Loucy (cell line): ENCODE measurements at regions not wholly inside any gene's neighbourhood (a gene's known extent, or its start where the extent isn't known, plus 50 kb on each side); places are given as distances from the start of the nearest gene placed in this dataset.

Source experiments
- H2AFZ ChIP-seq: fragments of 200-600 bp; sonication (generic); 2 replicates; pipeline ENCODE4 v1.6.0; 2016; ENCODE audit warnings: antibody characterized with exemption, mild to moderate bottlenecking, low read length, moderate library complexity
- H3F3A ChIP-seq: fragments of 200-600 bp; 2 replicates; pipeline ENCODE4 v1.6.0; 2016; ENCODE audit warnings: antibody characterized with exemption, low read depth, mild to moderate bottlenecking
- H3K27me3 ChIP-seq: fragments of 200-600 bp; sonication (generic); 2 replicates; pipeline ENCODE4 v1.6.1; 2014; ENCODE audit warnings: low read length, mild to moderate bottlenecking; ENCODE audit not compliant: insufficient read depth, poor library complexity, severe bottlenecking
- H3K36me3 ChIP-seq: fragments of 200-600 bp; sonication (generic); 2 replicates; pipeline ENCODE4 v1.6.1; 2016; ENCODE audit warnings: low read length; ENCODE audit not compliant: insufficient read depth
- H3K4me1 ChIP-seq: fragments of 200-600 bp; sonication (generic); 2 replicates; pipeline ENCODE4 v1.5.1; 2014; ENCODE audit warnings: low read length, mild to moderate bottlenecking; ENCODE audit not compliant: insufficient read depth, poor library complexity, severe bottlenecking
- H3K4me2 ChIP-seq: fragments of 200-600 bp; sonication (generic); 2 replicates; pipeline ENCODE4 v1.6.0; 2014; ENCODE audit warnings: antibody characterized with exemption, low read length, low read depth, mild to moderate bottlenecking; ENCODE audit not compliant: poor library complexity, severe bottlenecking
- H3K4me3 ChIP-seq: fragments of 200-600 bp; sonication (generic); 2 replicates; pipeline ENCODE4 v1.5.1; 2014; ENCODE audit warnings: low read length, mild to moderate bottlenecking, mixed read lengths; ENCODE audit not compliant: poor library complexity, severe bottlenecking
- H3K79me2 ChIP-seq: fragments of 200-600 bp; sonication (generic); 2 replicates; pipeline ENCODE4 v1.6.1; 2014; ENCODE audit warnings: low read length; ENCODE audit not compliant: insufficient read depth
- H3K9ac ChIP-seq: fragments of 200-600 bp; sonication (generic); 2 replicates; pipeline ENCODE4 v1.6.0; 2014; ENCODE audit warnings: mild to moderate bottlenecking, low read depth, low read length, moderate library complexity; ENCODE audit not compliant: poor library complexity, severe bottlenecking
- H3K9me2 ChIP-seq: fragments of 200-600 bp; sonication (generic); replicated peaks from 2 replicates; pipeline ENCODE4 v1.6.1; 2016; ENCODE audit warnings: low read depth, low read length, mixed read lengths
- H3K9me3 ChIP-seq: fragments of 200-600 bp; sonication (generic); 2 replicates; pipeline ENCODE4 v1.6.1; 2014; ENCODE audit warnings: mild to moderate bottlenecking, antibody characterized with exemption, low read length, low read depth; ENCODE audit not compliant: insufficient read depth
- H4K20me1 ChIP-seq: fragments of 200-600 bp; sonication (generic); 2 replicates; pipeline ENCODE4 v1.6.0; 2014; ENCODE audit warnings: antibody characterized with exemption, low read length, mild to moderate bottlenecking; ENCODE audit not compliant: insufficient read depth, poor library complexity, severe bottlenecking
- EZH2phosphoT487 ChIP-seq: fragments of 200-600 bp; IDR thresholded peaks from 2 replicates; pipeline ENCODE4 v1.6.1; 2018; ENCODE audit warnings: antibody characterized with exemption, mild to moderate bottlenecking, moderate library complexity, borderline replicate concordance
- TF ChIP-seq, protein P1 (sequence below): fragments of 200-600 bp; sonication (generic); conservative IDR thresholded peaks from 2 replicates; pipeline ENCODE4 v1.5.1; 2014; ENCODE audit warnings: mild to moderate bottlenecking, antibody characterized with exemption, low read length

DNA sequence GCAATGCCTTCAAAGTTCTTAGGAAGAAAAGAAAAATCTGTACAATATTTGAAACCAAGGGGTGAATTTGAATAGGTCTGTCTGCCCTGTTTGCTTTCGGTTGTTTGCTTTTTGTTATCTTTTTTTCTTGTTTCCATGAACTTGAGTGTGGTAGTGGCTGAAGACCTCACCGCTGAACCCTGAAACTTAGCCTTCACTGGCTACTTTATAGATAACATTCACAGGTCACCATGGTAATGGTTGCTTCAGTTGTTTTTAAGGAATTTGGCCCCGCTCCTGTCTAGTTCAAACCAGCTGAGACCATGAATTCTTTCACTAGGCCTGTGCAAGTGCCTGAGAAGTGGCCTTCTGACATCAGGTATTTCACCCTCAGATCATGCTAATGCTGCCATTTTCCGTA lies 137.0 kb upstream of the PMFBP1 start:
- no peak for TF ChIP-seq EZH2phosphoT487
- TF ChIP-seq, protein P1, sequence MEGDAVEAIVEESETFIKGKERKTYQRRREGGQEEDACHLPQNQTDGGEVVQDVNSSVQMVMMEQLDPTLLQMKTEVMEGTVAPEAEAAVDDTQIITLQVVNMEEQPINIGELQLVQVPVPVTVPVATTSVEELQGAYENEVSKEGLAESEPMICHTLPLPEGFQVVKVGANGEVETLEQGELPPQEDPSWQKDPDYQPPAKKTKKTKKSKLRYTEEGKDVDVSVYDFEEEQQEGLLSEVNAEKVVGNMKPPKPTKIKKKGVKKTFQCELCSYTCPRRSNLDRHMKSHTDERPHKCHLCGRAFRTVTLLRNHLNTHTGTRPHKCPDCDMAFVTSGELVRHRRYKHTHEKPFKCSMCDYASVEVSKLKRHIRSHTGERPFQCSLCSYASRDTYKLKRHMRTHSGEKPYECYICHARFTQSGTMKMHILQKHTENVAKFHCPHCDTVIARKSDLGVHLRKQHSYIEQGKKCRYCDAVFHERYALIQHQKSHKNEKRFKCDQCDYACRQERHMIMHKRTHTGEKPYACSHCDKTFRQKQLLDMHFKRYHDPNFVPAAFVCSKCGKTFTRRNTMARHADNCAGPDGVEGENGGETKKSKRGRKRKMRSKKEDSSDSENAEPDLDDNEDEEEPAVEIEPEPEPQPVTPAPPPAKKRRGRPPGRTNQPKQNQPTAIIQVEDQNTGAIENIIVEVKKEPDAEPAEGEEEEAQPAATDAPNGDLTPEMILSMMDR = no peak
- H3K9ac ChIP-seq = no peak overlapping the region
- no peaks in the 10 kb centered on the region for H3K79me2 ChIP-seq
- H3K9me2 ChIP-seq = no peaks in the 10 kb centered on the region
- no peaks in the 10 kb centered on the region for H3K27me3 ChIP-seq
- H3K9me3 ChIP-seq = no peaks in the 10 kb centered on the region
- no peaks in the 10 kb centered on the region for H3K4me1 ChIP-seq
- H3K4me2 ChIP-seq = no peak overlapping the region
- H3K4me3 ChIP-seq = no peak overlapping the region
- H4K20me1 ChIP-seq = no peaks in the 10 kb centered on the region
- H3F3A ChIP-seq = no peaks in the 10 kb centered on the region
- H3K36me3 ChIP-seq = no peaks in the 10 kb centered on the region
- no peak overlapping the region for H2AFZ ChIP-seq

DNA sequence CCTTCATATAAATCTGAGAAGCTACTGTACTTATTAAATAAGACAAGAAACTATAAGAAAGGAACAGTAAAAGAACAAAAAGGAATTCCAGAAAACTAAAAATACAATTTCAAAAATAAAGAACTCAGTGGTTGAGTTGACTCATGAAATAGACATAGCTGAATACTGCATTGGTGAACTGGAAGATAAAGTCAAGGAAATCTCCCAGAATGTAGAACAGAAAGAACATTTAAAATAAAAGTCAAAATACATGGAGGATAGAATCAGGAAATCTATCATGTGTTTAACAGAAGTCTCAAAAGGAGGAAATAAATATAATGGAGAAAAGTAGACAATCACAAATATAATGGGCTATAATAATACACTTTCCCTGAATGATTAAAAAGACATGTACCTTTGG lies 136.4 kb upstream of the PMFBP1 start:
- Histone ChIP-seq H3K4me1 (no peaks in the 10 kb centered on the region), H4K20me1 (no peaks in the 10 kb centered on the region), H3K4me2 (no peak overlapping the region), H3K27me3 (no peaks in the 10 kb centered on the region), H3K9ac (no peak overlapping the region), H3K36me3 (no peaks in the 10 kb centered on the region), H3K4me3 (no peak overlapping the region), H3K79me2 (no peaks in the 10 kb centered on the region), H3K9me3 (no peaks in the 10 kb centered on the region), H2AFZ (no peak overlapping the region), H3K9me2 (no peaks in the 10 kb centered on the region), H3F3A (no peaks in the 10 kb centered on the region)
- TF ChIP-seq, protein P1 = no peak
- TF ChIP-seq EZH2phosphoT487 = no peak

DNA sequence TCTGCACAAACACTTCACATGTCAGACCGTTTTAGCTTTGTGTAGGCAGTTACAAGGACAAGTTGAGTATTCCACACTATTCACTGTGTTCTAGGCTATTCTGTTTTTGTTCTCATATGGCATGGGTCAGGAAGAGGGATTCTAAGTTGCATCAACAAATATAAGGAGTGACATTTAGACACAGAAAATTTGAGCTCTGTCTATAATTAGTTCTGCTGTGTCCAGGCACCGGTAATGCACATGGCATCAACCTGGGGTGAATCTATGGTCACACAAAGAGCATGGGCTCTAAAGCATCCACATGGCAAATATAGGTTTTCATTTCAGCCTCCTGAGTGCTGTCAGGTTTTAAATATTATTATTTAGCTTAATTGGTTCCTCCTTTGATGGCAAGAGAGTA lies 130.4 kb upstream of the PMFBP1 start:
- H3K4me3 ChIP-seq = no peak overlapping the region
- no peaks in the 10 kb centered on the region for H3K9me2 ChIP-seq
- H3K36me3 ChIP-seq = no peaks in the 10 kb centered on the region
- H3K4me2 ChIP-seq = no peak overlapping the region
- no peaks in the 10 kb centered on the region for H3K27me3 ChIP-seq
- no peaks in the 10 kb centered on the region for H3K9me3 ChIP-seq
- TF ChIP-seq, protein P1 = no peak
- TF ChIP-seq EZH2phosphoT487 = no peak
- no peak overlapping the region for H3K9ac ChIP-seq
- no peaks in the 10 kb centered on the region for H3K4me1 ChIP-seq
- no peaks in the 10 kb centered on the region for H3F3A ChIP-seq
- H2AFZ ChIP-seq = no peak overlapping the region
- no peaks in the 10 kb centered on the region for H3K79me2 ChIP-seq
- H4K20me1 ChIP-seq = no peaks in the 10 kb centered on the region
